GM13977 (cell line): ENCODE measurements at regions not wholly inside any gene's neighbourhood (a gene's known extent, or its start where the extent isn't known, plus 50 kb on each side); places are given as distances from the start of the nearest gene placed in this dataset.
A peak's percentile ranks its signal among the peaks of the same experiment; 100 is the strongest.

ENCODE experiments used
- DNase-seq: peaks from one replicate; pipeline ENCODE4 v3.0.0; 2012; ENCODE audit warnings: low spot score
- CTCF ChIP-seq: IDR thresholded peaks from 2 replicates; pipeline ENCODE4 v1.5.1; 2012; ENCODE audit warnings: mild to moderate bottlenecking, control low read depth; ENCODE audit not compliant: insufficient read depth; ENCODE audit errors: extremely low read depth, missing control alignments
- in situ Hi-C: fragments of 300-500 bp; cut with MboI; formaldehyde crosslinking; loops from one replicate; pipeline ENCODE4 v1.12.0; 2022; ENCODE audit warnings: low sequenced_read_pairs, low pct_unique_long_range_greater_than_20kb, mixed read lengths, inconsistent platforms; ENCODE audit not compliant: unreplicated experiment

GRCh38 chr11:43578346-43579170, 102.0 kb upstream of the HSD17B12 start:
- no peak for TF ChIP-seq CTCF
- in situ Hi-C loops, result no loop called here
- DNase-seq, result peak; percentile 37

DNA sequence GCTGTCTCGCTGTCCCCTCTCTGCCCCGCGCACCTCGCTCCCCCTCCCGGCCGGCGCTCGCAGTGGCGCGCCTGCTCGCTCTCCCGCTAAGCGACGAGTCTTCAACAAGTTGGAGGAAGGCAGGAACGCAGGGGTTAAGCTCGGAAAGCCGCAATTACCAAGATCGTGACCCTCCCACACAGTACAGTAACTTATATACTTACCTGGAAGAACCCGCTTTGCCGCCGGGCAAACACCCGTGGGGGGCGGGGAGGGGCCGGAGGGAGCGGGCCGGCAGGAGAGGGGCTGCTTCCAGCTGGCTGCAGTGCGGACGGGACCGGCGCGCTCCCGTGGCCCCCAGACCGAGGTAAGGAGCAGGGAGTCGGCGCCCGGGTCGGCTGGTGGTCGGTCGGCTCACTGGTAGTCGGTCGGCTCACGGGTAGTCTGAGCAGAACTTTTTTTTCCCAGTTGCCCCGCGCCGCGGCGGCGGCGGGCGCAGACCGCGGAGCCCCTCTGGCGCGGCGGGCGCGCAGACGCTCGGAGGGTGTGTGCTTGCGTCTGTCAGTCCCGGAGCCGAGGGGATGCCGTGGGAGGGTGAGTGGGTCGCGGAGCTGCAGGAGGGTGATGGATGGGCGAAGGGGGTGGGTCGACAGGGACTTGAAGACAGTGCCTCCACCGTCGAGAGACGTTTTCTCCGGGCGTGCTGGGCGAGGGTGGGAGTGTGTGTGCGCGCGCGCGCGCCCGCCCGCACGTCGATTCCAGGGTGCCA, 101.2 kb upstream of the HSD17B12 start:
- peak; percentile 76 for DNase-seq
- TF ChIP-seq CTCF, result peak; percentile 48
- in situ Hi-C loops, result no loop called here

GRCh38 chr11:43579919-43580276, 100.6 kb upstream of the HSD17B12 start:
- in situ Hi-C loops, result no loop called here
- no peak for TF ChIP-seq CTCF
- no peak for DNase-seq

- in situ Hi-C loops, result no loop called here
- TF ChIP-seq CTCF, result no peak
- DNase-seq, result peak; percentile 50
Measured at GRCh38 chr11:43580735-43581369, 99.7 kb upstream of the HSD17B12 start.

DNA sequence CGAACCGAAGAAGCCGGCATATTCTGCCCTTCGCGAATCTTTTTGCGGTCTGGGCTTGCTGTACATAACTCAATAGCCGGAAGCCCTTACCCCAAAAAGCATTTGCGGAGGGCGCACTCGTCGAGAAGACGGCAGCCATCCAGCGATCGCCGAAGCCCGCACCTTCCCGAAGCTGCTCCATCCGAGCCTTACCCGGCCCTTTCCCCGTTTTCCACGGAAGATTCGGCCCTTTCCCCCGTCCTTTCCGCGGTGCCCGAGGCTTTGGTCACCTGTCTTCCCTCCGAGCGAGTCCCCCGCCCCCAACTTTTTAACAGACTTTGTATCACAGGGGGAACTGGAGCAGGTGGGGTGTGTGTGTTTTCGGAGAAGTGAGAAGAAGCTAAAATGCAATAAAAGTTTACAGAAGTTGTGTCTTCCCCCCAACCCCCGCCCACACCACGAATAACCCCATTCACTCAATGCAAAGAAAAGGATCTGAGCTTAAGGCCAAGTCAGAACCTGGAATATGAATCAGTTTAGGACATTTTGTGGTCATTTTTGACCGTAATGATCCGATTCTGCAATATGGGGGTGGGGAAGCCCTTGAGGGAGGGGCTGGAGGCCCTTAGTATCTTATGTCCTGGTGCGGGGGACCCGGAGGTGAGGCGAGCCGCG, 99.0 kb upstream of the HSD17B12 start:
- in situ Hi-C loops, result no loop called here
- DNase-seq, result no peak
- TF ChIP-seq CTCF, result no peak
